WTC11 (cell line): ENCODE measurements at regions not wholly inside any gene's neighbourhood (a gene's known extent, or its start where the extent isn't known, plus 50 kb on each side); places are given as distances from the start of the nearest gene placed in this dataset.

Source experiments
- ATAC-seq: fragments of 200-7000 bp; cut with Tn5 transposase; 2 replicates; pipeline ENCODE4 v1.10.0; 2021; ENCODE audit warnings: mild to moderate bottlenecking, moderate library complexity
- CTCF ChIA-PET: fragments of 300-600 bp; sonication (Branson Sonifier 250); formaldehyde crosslinking; loops from one replicate; lab custom pipeline; 2021; ENCODE audit warnings: antibody characterized with exemption; lab: Charles Lee
- POLR2A ChIA-PET: fragments of 350-600 bp; sonication (Branson Sonifier 250); formaldehyde crosslinking; loops from one replicate; lab custom pipeline; 2021; ENCODE audit warnings: antibody characterized with exemption; lab: Charles Lee
- DNase-seq: peaks from one replicate; pipeline ENCODE4 v3.0.0; 2021; ENCODE audit warnings: low spot score
- H3K27ac Mint-ChIP-seq: 2 replicates; pipeline ENCODE4 v1.8.0; 2021; ENCODE audit warnings: mixed read lengths
- H3K27me3 Mint-ChIP-seq: 2 replicates; pipeline ENCODE4 v1.8.0; 2021; ENCODE audit warnings: low read depth, mild to moderate bottlenecking, moderate library complexity, mixed read lengths
- H3K36me3 Mint-ChIP-seq: 2 replicates; pipeline ENCODE4 v1.8.0; 2021; ENCODE audit warnings: mixed read lengths
- H3K4me1 Mint-ChIP-seq: 2 replicates; pipeline ENCODE4 v1.8.0; 2022; ENCODE audit warnings: mixed read lengths
- H3K4me3 Mint-ChIP-seq: 2 replicates; pipeline ENCODE4 v1.8.0; 2021; ENCODE audit warnings: mild to moderate bottlenecking, moderate library complexity, mixed read lengths
- H3K9me3 Mint-ChIP-seq: 2 replicates; pipeline ENCODE4 v1.8.0; 2021; ENCODE audit warnings: mixed read lengths
- ATF2 ChIP-seq: sonication (generic); formaldehyde crosslinking; IDR thresholded peaks from 2 replicates; pipeline ENCODE4 v1.8.1; 2022; ENCODE audit warnings: low read depth, missing genetic modification reagents, borderline replicate concordance
- ATF3 ChIP-seq: sonication (generic); formaldehyde crosslinking; conservative IDR thresholded peaks from 2 replicates; pipeline ENCODE4 v1.8.1; 2022; ENCODE audit warnings: mild to moderate bottlenecking, missing genetic modification reagents
- CBFB ChIP-seq: sonication (generic); formaldehyde crosslinking; IDR thresholded peaks from 2 replicates; pipeline ENCODE4 v1.8.1; 2022; ENCODE audit warnings: mild to moderate bottlenecking, low read depth, missing genetic modification reagents
- CREM ChIP-seq: sonication (generic); formaldehyde crosslinking; IDR thresholded peaks from 2 replicates; pipeline ENCODE4 v1.8.1; 2022; ENCODE audit warnings: mild to moderate bottlenecking, missing genetic modification reagents, moderate library complexity
- FOXK1 ChIP-seq: sonication (generic); formaldehyde crosslinking; IDR thresholded peaks from 2 replicates; pipeline ENCODE4 v1.8.0; 2022; ENCODE audit warnings: mild to moderate bottlenecking, moderate library complexity, missing genetic modification reagents
- FOXP1 ChIP-seq: sonication (generic); formaldehyde crosslinking; IDR thresholded peaks from 2 replicates; pipeline ENCODE4 v1.8.0; 2022; ENCODE audit warnings: missing genetic modification reagents, mild to moderate bottlenecking, moderate library complexity, borderline replicate concordance
- FOXP4 ChIP-seq: sonication (generic); formaldehyde crosslinking; IDR thresholded peaks from 2 replicates; pipeline ENCODE4 v1.8.0; 2022; ENCODE audit warnings: mild to moderate bottlenecking, missing genetic modification reagents
- KAT7 ChIP-seq: sonication (generic); formaldehyde crosslinking; IDR thresholded peaks from 2 replicates; pipeline ENCODE4 v1.8.1; 2023; ENCODE audit warnings: missing genetic modification reagents, mild to moderate bottlenecking, borderline replicate concordance
- MXD4 ChIP-seq: fragments of 250-450 bp; sonication (Bioruptor Pico); IDR thresholded peaks from 2 replicates; pipeline ENCODE4 v1.8.0; 2021; ENCODE audit warnings: mild to moderate bottlenecking, moderate library complexity, borderline replicate concordance
- NR2C2 ChIP-seq: sonication (generic); formaldehyde crosslinking; IDR thresholded peaks from 2 replicates; pipeline ENCODE4 v1.8.0; 2022; ENCODE audit warnings: mild to moderate bottlenecking, missing genetic modification reagents
- NR3C1 ChIP-seq: sonication (generic); formaldehyde crosslinking; conservative IDR thresholded peaks from 2 replicates; pipeline ENCODE4 v1.8.1; 2023; ENCODE audit warnings: low read depth, mild to moderate bottlenecking, missing genetic modification reagents
- OVOL2 ChIP-seq: fragments of 250-450 bp; sonication (Bioruptor Pico); IDR thresholded peaks from 2 replicates; pipeline ENCODE4 v1.9.0; 2021; ENCODE audit warnings: mild to moderate bottlenecking, borderline replicate concordance
- SMAD4 ChIP-seq: sonication (generic); formaldehyde crosslinking; IDR thresholded peaks from 2 replicates; pipeline ENCODE4 v1.8.0; 2022; ENCODE audit warnings: mild to moderate bottlenecking, missing genetic modification reagents
- SOX15 ChIP-seq: fragments of 250-450 bp; sonication (Bioruptor Pico); IDR thresholded peaks from 2 replicates; pipeline ENCODE4 v1.9.0; 2021; ENCODE audit warnings: mild to moderate bottlenecking
- ZBTB43 ChIP-seq: sonication (generic); formaldehyde crosslinking; IDR thresholded peaks from 2 replicates; pipeline ENCODE4 v1.8.1; 2023; ENCODE audit warnings: mild to moderate bottlenecking, missing genetic modification reagents
- ZMAT4 ChIP-seq: fragments of 250-450 bp; sonication (Bioruptor Pico); IDR thresholded peaks from 2 replicates; pipeline ENCODE4 v1.9.0; 2021; ENCODE audit warnings: mild to moderate bottlenecking
- TF ChIP-seq, protein P1 (sequence below): sonication (generic); formaldehyde crosslinking; IDR thresholded peaks from 2 replicates; pipeline ENCODE4 v1.8.0; 2022; ENCODE audit warnings: mild to moderate bottlenecking, missing genetic modification reagents
- TF ChIP-seq, protein P2 (sequence below): sonication (generic); formaldehyde crosslinking; IDR thresholded peaks from 2 replicates; pipeline ENCODE4 v1.8.1; 2023; ENCODE audit warnings: mild to moderate bottlenecking, moderate library complexity, missing genetic modification reagents
- TF ChIP-seq, protein P3 (sequence below): sonication (generic); formaldehyde crosslinking; IDR thresholded peaks from 2 replicates; pipeline ENCODE4 v1.8.0; 2022; ENCODE audit warnings: mild to moderate bottlenecking, missing genetic modification reagents
- TF ChIP-seq, protein P4 (sequence below): sonication (generic); formaldehyde crosslinking; IDR thresholded peaks from 2 replicates; pipeline ENCODE4 v1.8.1; 2022; ENCODE audit warnings: mild to moderate bottlenecking, missing genetic modification reagents, moderate library complexity, borderline replicate concordance

DNA sequence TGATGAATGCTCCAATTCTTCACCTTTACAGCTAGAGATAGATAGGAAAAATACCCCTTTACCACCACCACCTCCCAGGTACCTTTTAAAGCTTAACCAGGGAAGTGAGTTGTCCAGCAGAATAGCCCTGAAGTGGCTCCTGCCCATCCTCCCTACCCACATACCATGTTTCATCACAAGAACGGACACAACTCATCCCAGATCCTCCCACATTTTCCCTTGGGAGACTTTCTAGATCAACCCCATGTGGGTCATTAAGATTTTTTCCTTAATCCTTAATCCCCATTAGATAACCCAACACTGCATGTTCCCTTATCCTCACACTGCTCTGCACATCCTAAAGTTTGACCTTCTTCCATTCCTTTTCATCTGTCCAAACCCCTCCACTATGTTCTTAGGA lies 69.3 kb downstream of the CHST2 start:
- 0 out of 2 replicates have a peak, but pooled peaks cover 2% of the 10 kb centered on the region for H3K36me3 Mint-ChIP-seq
- H3K9me3 Mint-ChIP-seq, result peaks cover 10% of the 10 kb centered on the region
- H3K4me3 Mint-ChIP-seq, result no peak overlapping the region
- CTCF ChIA-PET, result no interaction called here
- no peaks in the 10 kb centered on the region for H3K4me1 Mint-ChIP-seq
- H3K27me3 Mint-ChIP-seq, result no peaks in the 10 kb centered on the region
- ATAC-seq (no peak), DNase-seq (no peak)
- no peak for TF ChIP-seq SOX15 (CRISPR knock-in tag)
- H3K27ac Mint-ChIP-seq, result no peak overlapping the region
- POLR2A ChIA-PET, result no interaction called here

DNA sequence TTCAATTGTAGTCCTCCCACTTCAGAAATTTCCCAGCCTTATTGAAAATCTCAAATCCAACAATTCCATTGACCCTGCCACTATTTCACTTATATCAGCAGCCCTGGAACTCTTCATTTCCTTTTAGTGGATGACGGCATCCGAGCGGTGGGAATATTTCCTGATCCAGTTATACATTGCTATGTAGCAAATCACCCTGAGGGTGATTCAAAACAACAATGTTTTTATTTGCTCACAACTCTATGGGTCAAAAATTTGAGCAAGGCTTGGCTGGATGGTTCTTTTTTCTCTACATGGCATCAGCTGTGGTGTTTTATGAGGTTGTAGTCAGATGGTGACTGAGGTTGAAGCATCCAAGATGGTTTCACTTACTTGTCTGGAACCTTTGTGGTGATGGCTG lies 70.5 kb downstream of the CHST2 start:
- no peak for ATAC-seq
- CTCF ChIA-PET, result no interaction called here

More for the DNA sequence above, 70.5 kb downstream of the CHST2 start:
- POLR2A ChIA-PET, result interaction anchor here (1.1 kb wide), 1 partner anchor 11 kb away, joined by 3 read pairs; no protein-coding TSS in a partner anchor
- DNase-seq, result no peak
- no peak overlapping the region for H3K27ac Mint-ChIP-seq
- TF ChIP-seq NR3C1 (CRISPR knock-in tag) (no peak), MXD4 (CRISPR knock-in tag) (no peak), SMAD4 (CRISPR knock-in tag) (no peak), KAT7 (CRISPR knock-in tag) (no peak), ATF3 (CRISPR knock-in tag) (no peak), ZMAT4 (CRISPR knock-in tag) (no peak), CBFB (CRISPR knock-in tag) (no peak), ATF2 (CRISPR knock-in tag) (no peak), NR2C2 (CRISPR knock-in tag) (no peak), FOXK1 (no peak), FOXP4 (no peak), FOXP1 (CRISPR knock-in tag) (no peak), OVOL2 (CRISPR knock-in tag) (no peak), CREM (CRISPR knock-in tag) (no peak), ZBTB43 (no peak)
- TF ChIP-seq, protein P1, sequence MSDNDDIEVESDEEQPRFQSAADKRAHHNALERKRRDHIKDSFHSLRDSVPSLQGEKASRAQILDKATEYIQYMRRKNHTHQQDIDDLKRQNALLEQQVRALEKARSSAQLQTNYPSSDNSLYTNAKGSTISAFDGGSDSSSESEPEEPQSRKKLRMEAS, result no peak
- TF ChIP-seq, protein P2, sequence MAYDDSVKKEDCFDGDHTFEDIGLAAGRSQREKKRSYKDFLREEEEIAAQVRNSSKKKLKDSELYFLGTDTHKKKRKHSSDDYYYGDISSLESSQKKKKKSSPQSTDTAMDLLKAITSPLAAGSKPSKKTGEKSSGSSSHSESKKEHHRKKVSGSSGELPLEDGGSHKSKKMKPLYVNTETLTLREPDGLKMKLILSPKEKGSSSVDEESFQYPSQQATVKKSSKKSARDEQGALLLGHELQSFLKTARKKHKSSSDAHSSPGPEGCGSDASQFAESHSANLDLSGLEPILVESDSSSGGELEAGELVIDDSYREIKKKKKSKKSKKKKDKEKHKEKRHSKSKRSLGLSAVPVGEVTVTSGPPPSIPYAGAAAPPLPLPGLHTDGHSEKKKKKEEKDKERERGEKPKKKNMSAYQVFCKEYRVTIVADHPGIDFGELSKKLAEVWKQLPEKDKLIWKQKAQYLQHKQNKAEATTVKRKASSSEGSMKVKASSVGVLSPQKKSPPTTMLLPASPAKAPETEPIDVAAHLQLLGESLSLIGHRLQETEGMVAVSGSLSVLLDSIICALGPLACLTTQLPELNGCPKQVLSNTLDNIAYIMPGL (CRISPR knock-in tag), result no peak
- TF ChIP-seq, protein P3, sequence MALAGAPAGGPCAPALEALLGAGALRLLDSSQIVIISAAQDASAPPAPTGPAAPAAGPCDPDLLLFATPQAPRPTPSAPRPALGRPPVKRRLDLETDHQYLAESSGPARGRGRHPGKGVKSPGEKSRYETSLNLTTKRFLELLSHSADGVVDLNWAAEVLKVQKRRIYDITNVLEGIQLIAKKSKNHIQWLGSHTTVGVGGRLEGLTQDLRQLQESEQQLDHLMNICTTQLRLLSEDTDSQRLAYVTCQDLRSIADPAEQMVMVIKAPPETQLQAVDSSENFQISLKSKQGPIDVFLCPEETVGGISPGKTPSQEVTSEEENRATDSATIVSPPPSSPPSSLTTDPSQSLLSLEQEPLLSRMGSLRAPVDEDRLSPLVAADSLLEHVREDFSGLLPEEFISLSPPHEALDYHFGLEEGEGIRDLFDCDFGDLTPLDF (CRISPR knock-in tag), result no peak
- TF ChIP-seq, protein P4, sequence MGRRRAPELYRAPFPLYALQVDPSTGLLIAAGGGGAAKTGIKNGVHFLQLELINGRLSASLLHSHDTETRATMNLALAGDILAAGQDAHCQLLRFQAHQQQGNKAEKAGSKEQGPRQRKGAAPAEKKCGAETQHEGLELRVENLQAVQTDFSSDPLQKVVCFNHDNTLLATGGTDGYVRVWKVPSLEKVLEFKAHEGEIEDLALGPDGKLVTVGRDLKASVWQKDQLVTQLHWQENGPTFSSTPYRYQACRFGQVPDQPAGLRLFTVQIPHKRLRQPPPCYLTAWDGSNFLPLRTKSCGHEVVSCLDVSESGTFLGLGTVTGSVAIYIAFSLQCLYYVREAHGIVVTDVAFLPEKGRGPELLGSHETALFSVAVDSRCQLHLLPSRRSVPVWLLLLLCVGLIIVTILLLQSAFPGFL (CRISPR knock-in tag), result no peak
- 0 out of 2 replicates have a peak, but pooled peaks cover 2% of the 10 kb centered on the region for H3K36me3 Mint-ChIP-seq
- no peaks in the 10 kb centered on the region for H3K27me3 Mint-ChIP-seq
- no peak overlapping the region for H3K4me3 Mint-ChIP-seq
- no peaks in the 10 kb centered on the region for H3K4me1 Mint-ChIP-seq
- peaks cover 10% of the 10 kb centered on the region for H3K9me3 Mint-ChIP-seq
